SU-DHL-6 (cell line): ENCODE measurements at regions not wholly inside any gene's neighbourhood (a gene's known extent, or its start where the extent isn't known, plus 50 kb on each side); places are given as distances from the start of the nearest gene placed in this dataset.

Experiments used
- CTCF ChIP-seq: fragments of 200-600 bp; sonication (generic); IDR thresholded peaks from one replicate; pipeline ENCODE4 v1.5.1; 2017; ENCODE audit warnings: antibody characterized with exemption, mild to moderate bottlenecking, low read length, moderate library complexity; ENCODE audit not compliant: insufficient read depth, poor library complexity, severe bottlenecking
- EZH2phosphoT487 ChIP-seq: fragments of 200-600 bp; sonication (generic), shearing (Covaris generic); conservative IDR thresholded peaks from 2 replicates; pipeline ENCODE4 v1.6.1; 2018; ENCODE audit warnings: mild to moderate bottlenecking, antibody characterized with exemption, low read length, moderate library complexity, mixed read lengths

- no peak for TF ChIP-seq CTCF
- TF ChIP-seq EZH2phosphoT487, result no peak
These were observed 257.4 kb upstream of the USP25 start for GRCh38 chr21:15472108-15473040.
